IMR-90 (cell line): ENCODE measurements at regions not wholly inside any gene's neighbourhood (a gene's known extent, or its start where the extent isn't known, plus 50 kb on each side); places are given as distances from the start of the nearest gene placed in this dataset.

Experiments
- ATAC-seq: fragments of 200-7000 bp; cut with Tn5 transposase; 2 replicates; pipeline ENCODE4 v1.9.1; 2020; ENCODE audit warnings: low read depth, mild to moderate bottlenecking, moderate library complexity
- BruUV-seq: library from RNA; stranded (reverse); fragments of 400-500 nt; replicated peaks from 2 replicates; lab custom pipeline; 2021; lab: Mats Ljungman, UMichigan
- CTCF ChIA-PET: fragments of 300-600 bp; formaldehyde crosslinking; extraction: SDS; loops from one replicate; lab custom pipeline; 2021; ENCODE audit warnings: antibody characterized with exemption; lab: Yijun Ruan, JAX
- POLR2A ChIA-PET: fragments of 300-600 bp; sonication (Branson Sonifier 250); formaldehyde crosslinking; loops from one replicate; lab custom pipeline; 2022; ENCODE audit warnings: antibody characterized with exemption; ENCODE audit not compliant: unreplicated experiment; lab: Charles Lee
- DNase-seq: peaks from one replicate; pipeline ENCODE4 v3.0.0; 2013
- H2AFZ ChIP-seq: replicated peaks from 2 replicates; pipeline ENCODE3; 2013; ENCODE audit warnings: low read length, mild to moderate bottlenecking; ENCODE audit not compliant: poor library complexity
- H2AK5ac ChIP-seq: 2 replicates; pipeline ENCODE4 v1.6.1; 2013; ENCODE audit warnings: low read depth, low read length, inconsistent platforms
- H2AK9ac ChIP-seq: replicated peaks from 2 replicates; pipeline ENCODE3; 2013; ENCODE audit warnings: mild to moderate bottlenecking, low read depth, low read length, moderate library complexity; ENCODE audit not compliant: poor library complexity
- H2BK120ac ChIP-seq: 2 replicates; pipeline ENCODE4 v1.6.1; 2013; ENCODE audit warnings: low read depth, low read length, inconsistent platforms
- H2BK15ac ChIP-seq: 3 replicates; pipeline ENCODE4 v1.6.1; 2013; ENCODE audit warnings: low read depth, low read length, inconsistent platforms
- H2BK20ac ChIP-seq: 2 replicates; pipeline ENCODE4 v1.6.1; 2013; ENCODE audit warnings: low read depth, mild to moderate bottlenecking, inconsistent platforms, low read length, moderate library complexity
- H2BK5ac ChIP-seq: 2 replicates; pipeline ENCODE4 v1.6.1; 2013; ENCODE audit warnings: mild to moderate bottlenecking, low read depth, low read length, inconsistent platforms; ENCODE audit not compliant: poor library complexity, severe bottlenecking
- H3K14ac ChIP-seq: replicated peaks from 2 replicates; pipeline ENCODE4 v1.6.1; 2013; ENCODE audit warnings: low read depth, low read length, inconsistent platforms
- H3K18ac ChIP-seq: 2 replicates; pipeline ENCODE4 v1.6.1; 2013; ENCODE audit warnings: low read depth, low read length, control low read depth
- H3K23ac ChIP-seq: 2 replicates; pipeline ENCODE4 v1.6.1; 2013; ENCODE audit warnings: low read depth, low read length, inconsistent platforms
- H3K27ac ChIP-seq: 2 replicates; pipeline ENCODE4 v1.5.1; 2013; ENCODE audit warnings: mild to moderate bottlenecking, control low read depth, low read length; ENCODE audit not compliant: insufficient read depth
- H3K27me3 ChIP-seq: 2 replicates; pipeline ENCODE4 v1.6.1; 2013; ENCODE audit warnings: low read length; ENCODE audit not compliant: control insufficient read depth, insufficient read depth
- H3K36me3 ChIP-seq: 2 replicates; pipeline ENCODE4 v1.6.1; 2013; ENCODE audit warnings: low read length, mixed read lengths; ENCODE audit not compliant: control insufficient read depth, insufficient read depth
- H3K4ac ChIP-seq: 2 replicates; pipeline ENCODE4 v1.6.1; 2013; ENCODE audit warnings: low read depth, low read length, inconsistent platforms
- H3K4me1 ChIP-seq: 2 replicates; pipeline ENCODE4 v1.6.1; 2013; ENCODE audit warnings: low read length, mixed read lengths; ENCODE audit not compliant: control insufficient read depth, insufficient read depth
- H3K4me2 ChIP-seq: 2 replicates; pipeline ENCODE4 v1.6.1; 2013; ENCODE audit warnings: low read depth, mild to moderate bottlenecking, control low read depth, low read length, moderate library complexity
- H3K4me3 ChIP-seq: 2 replicates; pipeline ENCODE4 v1.5.1; 2013; ENCODE audit warnings: low read depth, mild to moderate bottlenecking, control low read depth, low read length, moderate library complexity; ENCODE audit not compliant: insufficient read depth
- H3K56ac ChIP-seq: 2 replicates; pipeline ENCODE4 v1.6.1; 2013; ENCODE audit warnings: low read length, inconsistent platforms; ENCODE audit not compliant: insufficient read depth; ENCODE audit errors: extremely low read depth
- H3K79me1 ChIP-seq, 2 experiments: 2 replicates each; pipeline ENCODE4 v1.6.1; 2013; ENCODE audit warnings: low read length in 2 of 2, inconsistent platforms in 1 of 2, low read depth in 1 of 2
- H3K9ac ChIP-seq: 2 replicates; pipeline ENCODE4 v1.6.1; 2013; ENCODE audit warnings: low read depth, low read length, control low read depth
- H3K9me1 ChIP-seq: 2 replicates; pipeline ENCODE4 v1.6.1; 2013; ENCODE audit warnings: low read length, inconsistent platforms; ENCODE audit not compliant: insufficient read depth
- H3K9me3 ChIP-seq: 2 replicates; pipeline ENCODE4 v1.6.1; 2013; ENCODE audit warnings: low read length; ENCODE audit not compliant: control insufficient read depth, insufficient read depth
- H4K20me1 ChIP-seq: 2 replicates; pipeline ENCODE4 v1.6.1; 2013; ENCODE audit warnings: low read length, inconsistent platforms; ENCODE audit not compliant: insufficient read depth
- H4K5ac ChIP-seq: 2 replicates; pipeline ENCODE4 v1.6.1; 2013; ENCODE audit warnings: mild to moderate bottlenecking, low read depth, low read length, control low read depth
- H4K8ac ChIP-seq, 2 experiments: 2 replicates each; pipeline ENCODE4 v1.6.1; 2013; ENCODE audit warnings: low read depth in 2 of 2, low read length in 2 of 2, control low read depth in 1 of 2, inconsistent platforms in 1 of 2
- H4K91ac ChIP-seq: 2 replicates; pipeline ENCODE4 v1.6.1; 2013; ENCODE audit warnings: low read depth, low read length, inconsistent platforms; ENCODE audit not compliant: insufficient read depth
- BHLHE40 ChIP-seq: fragments of 150-350 bp; IDR thresholded peaks from 2 replicates; pipeline ENCODE4 v1.6.1; 2016; ENCODE audit warnings: mild to moderate bottlenecking, low read depth, low read length
- CEBPB ChIP-seq: IDR thresholded peaks from 2 replicates; pipeline ENCODE4 v1.6.1; 2012; ENCODE audit warnings: low read depth, low read length, improper control_type of control experiment
- MAFK ChIP-seq: IDR thresholded peaks from 2 replicates; pipeline ENCODE4 v1.6.1; 2012; ENCODE audit warnings: low read depth, low read length, improper control_type of control experiment
- POLR2A ChIP-seq: IDR thresholded peaks from 2 replicates; pipeline ENCODE4 v1.6.1; 2012; ENCODE audit warnings: mild to moderate bottlenecking, low read depth, low read length
- RCOR1 ChIP-seq: IDR thresholded peaks from 2 replicates; pipeline ENCODE4 v1.6.1; 2012; ENCODE audit warnings: mild to moderate bottlenecking, low read length, improper control_type of control experiment; ENCODE audit not compliant: insufficient replicate concordance
- RFX5 ChIP-seq: IDR thresholded peaks from 2 replicates; pipeline ENCODE4 v1.8.0; 2012; ENCODE audit warnings: low read depth, mild to moderate bottlenecking, low read length, moderate library complexity
- WGBS, 2 experiments: methylation state at CpG; one replicate each; pipeline versions ENCODE4 v1.1.5 to v1.1.7; 2013; ENCODE audit warnings: missing lambda C conversion rate in 2 of 2; ENCODE audit not compliant: insufficient read length in 1 of 2; ENCODE audit errors: extremely low coverage in 2 of 2; 5-methylcytosine and 5-hydroxymethylcytosine counted together
- dilution Hi-C: fragments of 300-500 bp; cut with HindIII; formaldehyde crosslinking; loops from one replicate; pipeline ENCODE4 v1.14.3; 2018; ENCODE audit warnings: low sequenced_read_pairs; ENCODE audit not compliant: unreplicated experiment
- in situ Hi-C: fragments of 300-500 bp; cut with MboI; formaldehyde crosslinking; loops from 3 replicates; pipeline ENCODE4 v1.14.3; 2019; ENCODE audit warnings: low sequenced_read_pairs, inconsistent platforms, mixed read lengths
- intact Hi-C: fragments of 100-400 bp; cut with micrococcal nuclease; formaldehyde crosslinking; loops from 2 replicates; pipeline ENCODE4 v1.10.0; 2022
- TF ChIP-seq, protein P1 (sequence below): fragments of 150-350 bp; IDR thresholded peaks from 2 replicates; pipeline ENCODE4 v1.6.1; 2016; ENCODE audit warnings: low read depth, mild to moderate bottlenecking, low read length, moderate library complexity, borderline replicate concordance

DNA sequence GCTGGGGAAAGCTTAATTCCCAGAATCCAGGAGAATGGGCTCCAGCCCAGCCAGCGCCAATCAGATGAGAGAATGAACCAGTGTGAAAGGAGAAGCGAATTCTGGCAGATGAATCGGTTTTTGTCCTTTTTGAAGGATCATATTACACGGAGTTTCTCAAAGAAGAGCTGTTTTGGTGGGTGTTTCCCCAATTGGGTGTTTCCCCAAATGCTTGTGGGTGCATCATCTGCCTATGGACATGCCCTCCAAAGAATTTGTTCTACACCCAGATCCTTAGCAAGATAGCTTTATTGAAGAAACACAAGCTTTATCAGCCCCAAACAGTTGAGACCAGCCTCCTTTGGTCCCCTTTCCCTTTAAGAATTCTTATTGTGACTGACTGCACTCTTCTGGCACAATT, 186.5 kb upstream of the GPR26 start:
- no peaks in the 10 kb centered on the region for H3K79me1 ChIP-seq
- H2AK9ac ChIP-seq = no peak overlapping the region
- no peak overlapping the region for H3K4me3 ChIP-seq
- no peak overlapping the region for H2BK15ac ChIP-seq
- no peaks in the 10 kb centered on the region for H3K9me1 ChIP-seq
- no peak overlapping the region for H3K18ac ChIP-seq
- H3K4ac ChIP-seq = no peak overlapping the region
- peaks cover 36% of the 10 kb centered on the region for H3K9me3 ChIP-seq
- no peaks in the 10 kb centered on the region for H3K27me3 ChIP-seq
- no peaks in the 10 kb centered on the region for H3K4me1 ChIP-seq
- BruUV-seq = no TSS peak
- no peak overlapping the region for H4K91ac ChIP-seq
- in situ Hi-C loops (no loop called here), dilution Hi-C loops (no loop called here), intact Hi-C loops (no loop called here)
- no peak overlapping the region for H4K8ac ChIP-seq
- no peak overlapping the region for H3K14ac ChIP-seq
- no peak overlapping the region for H3K27ac ChIP-seq
- no peak overlapping the region for H4K5ac ChIP-seq
- H2BK120ac ChIP-seq = no peak overlapping the region
- WGBS, 2 experiments = no CpG with 5 or more reads among the region's 4 CpGs
- ChIA-PET POLR2A (no interaction called here), CTCF (no interaction called here)
- no peak overlapping the region for H3K56ac ChIP-seq
- H3K9ac ChIP-seq = no peak overlapping the region
- no peak overlapping the region for H2AFZ ChIP-seq
- H2BK5ac ChIP-seq = no peak overlapping the region
- no peak overlapping the region for H2BK20ac ChIP-seq
- no peak overlapping the region for H3K4me2 ChIP-seq
- no peaks in the 10 kb centered on the region for H3K36me3 ChIP-seq
- ATAC-seq (no peak), DNase-seq (no peak)
- no peak overlapping the region for H2AK5ac ChIP-seq
- no peaks in the 10 kb centered on the region for H4K20me1 ChIP-seq
- no peak overlapping the region for H3K23ac ChIP-seq
- TF ChIP-seq CEBPB (no peak), RFX5 (no peak), RCOR1 (no peak), POLR2A (no peak), MAFK (no peak), BHLHE40 (no peak)
- TF ChIP-seq, protein P1, sequence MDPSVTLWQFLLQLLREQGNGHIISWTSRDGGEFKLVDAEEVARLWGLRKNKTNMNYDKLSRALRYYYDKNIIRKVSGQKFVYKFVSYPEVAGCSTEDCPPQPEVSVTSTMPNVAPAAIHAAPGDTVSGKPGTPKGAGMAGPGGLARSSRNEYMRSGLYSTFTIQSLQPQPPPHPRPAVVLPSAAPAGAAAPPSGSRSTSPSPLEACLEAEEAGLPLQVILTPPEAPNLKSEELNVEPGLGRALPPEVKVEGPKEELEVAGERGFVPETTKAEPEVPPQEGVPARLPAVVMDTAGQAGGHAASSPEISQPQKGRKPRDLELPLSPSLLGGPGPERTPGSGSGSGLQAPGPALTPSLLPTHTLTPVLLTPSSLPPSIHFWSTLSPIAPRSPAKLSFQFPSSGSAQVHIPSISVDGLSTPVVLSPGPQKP = no peak
